Astrocyte of the cerebellum (primary cell): ENCODE measurements at regions not wholly inside any gene's neighbourhood (a gene's known extent, or its start where the extent isn't known, plus 50 kb on each side); places are given as distances from the start of the nearest gene placed in this dataset.
"Not testable (repeated sequence)": the region's sequence is repeated elsewhere in the genome, so short reads cannot be mapped to it uniquely, and the experiment has no call there.

ENCODE experiments used
- DNase-seq: peaks from one replicate; pipeline ENCODE4 v3.0.0-alpha.2; 2011; ENCODE audit warnings: low read depth
- H3K4me3 ChIP-seq: 2 replicates; pipeline ENCODE4 v1.5.1; 2011; ENCODE audit warnings: mild to moderate bottlenecking, low read depth, low read length, moderate library complexity
- in situ Hi-C: cut with HindIII; loops from 2 replicates; pipeline ENCODE4 v1.10.0; 2017; ENCODE audit warnings: low sequenced_read_pairs
- TF ChIP-seq, protein P1 (sequence below): IDR thresholded peaks from 2 replicates; pipeline ENCODE4 v1.5.1; 2012; ENCODE audit warnings: low read length, low read depth, moderate library complexity, mild to moderate bottlenecking; ENCODE audit errors: missing control alignments

DNA sequence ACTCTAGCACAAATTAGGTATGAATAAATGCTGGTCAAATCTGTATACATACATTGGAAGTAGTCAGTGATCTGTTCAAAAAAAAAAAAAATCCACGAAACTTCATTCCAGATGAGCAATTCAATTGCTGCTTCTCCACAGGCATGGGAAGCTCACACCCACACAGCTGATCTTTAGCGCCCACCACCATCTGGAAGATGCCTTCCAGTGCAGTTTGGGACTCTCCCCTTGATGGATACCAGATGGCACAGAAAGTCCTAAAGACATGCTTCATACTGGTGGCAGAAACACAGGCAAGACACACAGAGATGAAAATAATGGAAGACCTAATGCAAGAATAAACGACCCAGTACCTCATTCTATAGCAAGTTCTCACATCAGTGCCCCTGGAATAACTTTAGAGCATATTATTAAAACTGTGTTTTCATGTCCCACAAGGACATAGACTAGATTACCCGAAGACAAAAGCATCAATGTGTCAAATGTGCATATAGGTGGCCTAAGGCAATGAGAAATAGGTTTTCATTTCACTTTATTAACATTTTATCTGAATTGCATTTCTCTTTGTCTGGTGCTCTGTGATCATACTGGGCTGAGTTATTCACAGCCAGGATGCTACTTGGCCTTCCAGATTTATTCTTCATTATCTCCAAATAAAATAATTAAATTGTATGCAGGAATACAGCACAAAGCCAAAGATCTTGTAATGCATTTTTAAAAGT lies 135.4 kb upstream of the TAS2R1 start:
- H3K4me3 ChIP-seq = no peak overlapping the region
- in situ Hi-C loops = no loop called here
- TF ChIP-seq, protein P1, sequence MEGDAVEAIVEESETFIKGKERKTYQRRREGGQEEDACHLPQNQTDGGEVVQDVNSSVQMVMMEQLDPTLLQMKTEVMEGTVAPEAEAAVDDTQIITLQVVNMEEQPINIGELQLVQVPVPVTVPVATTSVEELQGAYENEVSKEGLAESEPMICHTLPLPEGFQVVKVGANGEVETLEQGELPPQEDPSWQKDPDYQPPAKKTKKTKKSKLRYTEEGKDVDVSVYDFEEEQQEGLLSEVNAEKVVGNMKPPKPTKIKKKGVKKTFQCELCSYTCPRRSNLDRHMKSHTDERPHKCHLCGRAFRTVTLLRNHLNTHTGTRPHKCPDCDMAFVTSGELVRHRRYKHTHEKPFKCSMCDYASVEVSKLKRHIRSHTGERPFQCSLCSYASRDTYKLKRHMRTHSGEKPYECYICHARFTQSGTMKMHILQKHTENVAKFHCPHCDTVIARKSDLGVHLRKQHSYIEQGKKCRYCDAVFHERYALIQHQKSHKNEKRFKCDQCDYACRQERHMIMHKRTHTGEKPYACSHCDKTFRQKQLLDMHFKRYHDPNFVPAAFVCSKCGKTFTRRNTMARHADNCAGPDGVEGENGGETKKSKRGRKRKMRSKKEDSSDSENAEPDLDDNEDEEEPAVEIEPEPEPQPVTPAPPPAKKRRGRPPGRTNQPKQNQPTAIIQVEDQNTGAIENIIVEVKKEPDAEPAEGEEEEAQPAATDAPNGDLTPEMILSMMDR = no peak
- no peak for DNase-seq

DNA sequence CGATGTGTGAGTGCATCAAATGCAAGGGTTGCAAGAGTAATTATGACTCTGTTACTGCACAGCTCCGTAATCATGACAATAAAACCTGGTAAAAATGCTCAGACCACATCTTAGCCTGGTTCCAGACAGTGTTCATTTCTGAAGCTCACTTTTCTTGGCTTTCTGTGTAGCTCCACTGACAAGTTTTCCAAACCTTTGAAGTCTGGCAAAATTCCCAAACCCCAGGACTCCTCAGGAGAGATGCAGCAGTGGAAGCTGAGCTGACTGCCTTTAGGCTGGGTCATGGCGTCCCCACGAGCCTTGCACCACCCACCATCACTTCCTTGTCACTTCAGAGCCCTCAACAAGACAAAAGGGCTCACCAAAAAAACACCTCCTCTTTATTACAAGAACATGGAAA lies 131.6 kb upstream of the TAS2R1 start:
- TF ChIP-seq, protein P1 = no peak
- in situ Hi-C loops = no loop called here
- DNase-seq = peak; percentile 31
- H3K4me3 ChIP-seq = no peak overlapping the region

DNA sequence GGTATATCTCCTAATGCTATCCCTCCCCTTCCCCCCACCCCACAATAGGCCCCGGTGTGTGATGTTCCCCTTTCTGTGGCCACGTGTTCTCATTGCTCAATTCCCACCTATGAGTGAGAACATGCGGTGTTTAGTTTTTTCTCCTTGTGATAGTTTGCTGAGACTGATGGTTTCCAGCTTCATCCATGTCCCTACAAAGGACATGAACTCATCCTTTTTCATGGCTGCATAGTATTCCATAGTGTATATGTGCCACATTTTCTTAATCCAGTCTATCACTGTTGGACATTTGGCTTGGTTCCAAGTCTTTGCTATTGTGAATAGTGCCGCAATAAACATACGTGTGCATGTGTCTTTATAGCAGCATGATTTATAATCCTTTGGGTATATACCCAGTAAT lies 122.5 kb upstream of the TAS2R1 start:
- DNase-seq, in situ Hi-C loops, H3K4me3 ChIP-seq: not testable (repeated sequence)

DNA sequence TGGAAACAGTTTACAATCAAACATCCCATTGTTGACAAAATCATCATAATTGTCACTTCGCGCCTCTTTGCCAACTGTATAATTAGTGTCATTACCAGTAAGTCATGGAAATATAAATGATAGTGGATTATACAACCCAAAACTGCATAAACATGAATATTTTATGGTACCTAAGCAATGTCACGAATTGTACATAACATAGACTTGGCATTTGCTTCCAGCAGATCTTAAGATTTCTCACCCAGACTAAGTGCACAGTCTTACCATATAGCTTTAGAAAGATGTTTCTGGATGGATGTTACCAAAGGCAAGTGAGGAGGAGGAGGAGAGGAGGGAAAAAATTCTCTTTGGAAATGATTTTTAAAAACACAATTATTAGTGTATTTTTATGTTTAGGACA lies 113.4 kb upstream of the TAS2R1 start:
- in situ Hi-C loops = no loop called here
- DNase-seq = no peak
- no peak overlapping the region for H3K4me3 ChIP-seq
- TF ChIP-seq, protein P1 = no peak

DNA sequence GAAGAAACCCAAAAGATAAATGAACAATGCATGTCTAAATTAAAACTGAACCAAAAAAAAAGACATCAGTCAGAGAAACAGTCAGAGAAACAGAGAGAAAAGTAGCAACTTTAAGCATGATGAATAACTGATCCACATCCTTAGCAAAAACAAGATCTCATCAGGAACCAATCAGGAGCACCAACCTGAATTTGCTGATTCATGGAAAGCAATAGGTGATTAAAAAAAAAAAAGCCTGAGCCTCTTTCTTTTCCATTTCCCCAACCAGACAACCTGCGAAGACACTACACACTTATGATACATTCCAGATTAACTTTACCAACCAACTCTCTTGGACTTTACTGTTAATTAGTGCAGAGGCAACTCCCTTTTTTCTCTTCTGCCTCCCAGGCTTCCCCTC lies 112.7 kb upstream of the TAS2R1 start:
- DNase-seq = no peak
- TF ChIP-seq, protein P1 = no peak
- in situ Hi-C loops = no loop called here
- no peak overlapping the region for H3K4me3 ChIP-seq

DNA sequence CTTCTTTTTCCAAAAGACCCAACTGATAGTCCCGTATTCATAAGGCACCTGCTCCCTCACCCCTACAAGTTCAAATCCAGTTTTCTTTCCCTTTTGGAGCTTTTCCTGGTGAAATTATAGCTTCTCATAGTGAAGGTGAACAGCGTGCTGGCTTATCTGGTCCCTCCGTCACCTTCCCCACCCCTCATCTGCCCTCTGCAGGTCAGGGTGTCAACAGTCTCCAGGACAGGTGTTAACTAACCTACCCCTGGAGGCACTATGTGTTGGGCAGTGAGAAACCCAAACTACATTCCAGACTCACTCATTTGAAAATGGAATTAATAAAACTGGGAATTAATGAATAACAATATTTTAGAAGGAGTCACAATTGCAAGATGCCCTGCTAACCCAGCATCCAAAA lies 109.0 kb upstream of the TAS2R1 start:
- in situ Hi-C loops = no loop called here
- no peak for DNase-seq
- TF ChIP-seq, protein P1 = no peak
- no peak overlapping the region for H3K4me3 ChIP-seq

DNA sequence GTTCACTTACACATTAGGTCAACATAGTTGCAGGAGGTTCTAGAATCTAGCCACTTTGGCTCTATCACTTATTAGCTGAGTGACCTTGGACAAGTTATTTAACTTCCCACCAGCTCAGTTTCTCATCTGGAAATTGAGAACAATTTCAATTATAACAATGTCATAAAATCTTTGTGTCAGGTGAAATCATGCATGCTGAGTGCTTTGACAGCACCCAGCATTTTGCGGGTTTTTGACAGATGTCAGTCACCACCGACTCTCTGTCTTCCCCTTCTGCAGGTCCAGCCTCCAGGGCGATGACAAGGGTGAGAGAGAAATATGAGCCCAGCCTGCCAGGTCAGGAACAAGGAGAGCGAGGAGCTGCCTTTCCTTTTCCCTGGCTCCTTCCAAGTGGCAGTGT lies 107.1 kb upstream of the TAS2R1 start:
- in situ Hi-C loops = no loop called here
- TF ChIP-seq, protein P1 = no peak
- no peak overlapping the region for H3K4me3 ChIP-seq
- no peak for DNase-seq
